Smooth muscle cell (in vitro differentiated cells): ENCODE measurements at regions not wholly inside any gene's neighbourhood (a gene's known extent, or its start where the extent isn't known, plus 50 kb on each side); places are given as distances from the start of the nearest gene placed in this dataset.

Experiments
- DNase-seq: peaks from one replicate; lab custom pipeline; 2025; ENCODE audit not compliant: unreplicated experiment; lab: John Stamatoyannopoulos, UW
- H2AFZ ChIP-seq: fragments of 200-600 bp; sonication (generic); 2 replicates; pipeline ENCODE4 v1.6.0; 2016; ENCODE audit warnings: antibody characterized with exemption, low read depth, mild to moderate bottlenecking
- H3F3A ChIP-seq: fragments of 200-600 bp; sonication (generic); 2 replicates; pipeline ENCODE4 v1.6.0; 2017; ENCODE audit warnings: antibody characterized with exemption, low read depth
- H3K27ac ChIP-seq: fragments of 200-600 bp; sonication (generic); 2 replicates; pipeline ENCODE4 v1.5.1; 2016; ENCODE audit warnings: low read depth, mild to moderate bottlenecking
- H3K27me3 ChIP-seq: fragments of 200-600 bp; sonication (generic); 2 replicates; pipeline ENCODE4 v1.6.1; 2016; ENCODE audit warnings: low read depth, mild to moderate bottlenecking
- H3K36me3 ChIP-seq: fragments of 200-600 bp; sonication (generic); 2 replicates; pipeline ENCODE4 v1.5.1; 2016; ENCODE audit warnings: low read depth
- H3K4me1 ChIP-seq: fragments of 200-600 bp; sonication (generic); 2 replicates; pipeline ENCODE4 v1.5.1; 2016; ENCODE audit warnings: low read depth
- H3K4me2 ChIP-seq: fragments of 200-600 bp; sonication (generic); 2 replicates; pipeline ENCODE4 v1.6.0; 2016; ENCODE audit warnings: mild to moderate bottlenecking
- H3K4me3 ChIP-seq: fragments of 200-600 bp; sonication (generic); 2 replicates; pipeline ENCODE4 v1.5.1; 2016; ENCODE audit warnings: mild to moderate bottlenecking
- H3K79me2 ChIP-seq: fragments of 200-600 bp; sonication (generic); 2 replicates; pipeline ENCODE4 v1.6.0; 2016; ENCODE audit warnings: low read depth, mild to moderate bottlenecking
- H3K9ac ChIP-seq: fragments of 200-600 bp; sonication (generic); 2 replicates; pipeline ENCODE4 v1.6.0; 2016; ENCODE audit warnings: low read depth
- H3K9me3 ChIP-seq: fragments of 200-600 bp; sonication (generic); replicated peaks from 2 replicates; pipeline ENCODE4 v1.5.1; 2016; ENCODE audit warnings: low read depth
- H4K20me1 ChIP-seq: fragments of 200-600 bp; sonication (generic); 2 replicates; pipeline ENCODE4 v1.6.0; 2016; ENCODE audit warnings: low read depth
- CTCF ChIP-seq: fragments of 200-600 bp; sonication (generic); IDR thresholded peaks from 2 replicates; pipeline ENCODE4 v1.5.1; 2017; ENCODE audit warnings: borderline replicate concordance, mild to moderate bottlenecking, antibody characterized with exemption; ENCODE audit not compliant: insufficient read depth, poor library complexity, severe bottlenecking
- WGBS: methylation state at CpG from one replicate; pipeline ENCODE4 v1.1.7; 2016; ENCODE audit warnings: low lambda C conversion rate; 5-methylcytosine and 5-hydroxymethylcytosine counted together

- no peak for TF ChIP-seq CTCF
- Histone ChIP-seq H2AFZ (no peak overlapping the region), H3K9ac (no peak overlapping the region), H3K79me2 (no peaks in the 10 kb centered on the region), H3K27ac (no peak overlapping the region), H3K27me3 (peaks cover 3% of the 10 kb centered on the region), H3K4me3 (no peak overlapping the region), H3K4me1 (peaks cover 11% of the 10 kb centered on the region), H4K20me1 (no peaks in the 10 kb centered on the region), H3K36me3 (no peaks in the 10 kb centered on the region), H3K9me3 (no peaks in the 10 kb centered on the region), H3K4me2 (no peak overlapping the region), H3F3A (no peaks in the 10 kb centered on the region)
- 75% methylated on average over 5 of the region's 5 CpGs for WGBS
- no peak for DNase-seq
These were observed 303.3 kb upstream of the DAB1 start for GRCh38 chr1:57727121-57727520.

GRCh38 chr1:57725318-57725717 lies 301.5 kb upstream of the DAB1 start:
- Histone ChIP-seq H3K4me2 (no peak overlapping the region), H3K9ac (no peak overlapping the region), H3K4me1 (peaks cover 11% of the 10 kb centered on the region), H3K27me3 (peaks cover 1% of the 10 kb centered on the region), H3K27ac (no peak overlapping the region), H3K9me3 (no peaks in the 10 kb centered on the region), H3K36me3 (no peaks in the 10 kb centered on the region), H2AFZ (no peak overlapping the region), H4K20me1 (no peaks in the 10 kb centered on the region), H3K79me2 (no peaks in the 10 kb centered on the region), H3K4me3 (no peak overlapping the region), H3F3A (no peaks in the 10 kb centered on the region)
- DNase-seq: no peak
- TF ChIP-seq CTCF: no peak
- WGBS: 76% methylated on average over 4 of the region's 4 CpGs

- no peak for DNase-seq
- H3K9ac ChIP-seq: no peak overlapping the region
- no peak overlapping the region for H3K27ac ChIP-seq
- H3K4me1 ChIP-seq: peaks cover 11% of the 10 kb centered on the region
- H3K27me3 ChIP-seq: no peaks in the 10 kb centered on the region
- H3K4me3 ChIP-seq: no peak overlapping the region
- no peak overlapping the region for H2AFZ ChIP-seq
- H3K4me2 ChIP-seq: no peak overlapping the region
- H3K36me3 ChIP-seq: no peaks in the 10 kb centered on the region
- no peak for TF ChIP-seq CTCF
- no peaks in the 10 kb centered on the region for H4K20me1 ChIP-seq
- H3K79me2 ChIP-seq: no peaks in the 10 kb centered on the region
- no peaks in the 10 kb centered on the region for H3F3A ChIP-seq
- H3K9me3 ChIP-seq: no peaks in the 10 kb centered on the region
- WGBS: 94% methylated on average over 1 of the region's 1 CpG
These were observed 300.7 kb upstream of the DAB1 start for GRCh38 chr1:57724535-57724934.

GRCh38 chr1:57722285-57722978 lies 298.6 kb upstream of the DAB1 start:
- no peak overlapping the region for H3K27ac ChIP-seq
- no peak overlapping the region for H3K4me2 ChIP-seq
- peaks cover 7% of the 10 kb centered on the region for H3K27me3 ChIP-seq
- H3K36me3 ChIP-seq: no peaks in the 10 kb centered on the region
- no peak for DNase-seq
- WGBS: 65% methylated on average over 4 of the region's 4 CpGs
- no peaks in the 10 kb centered on the region for H3K9me3 ChIP-seq
- H3K4me1 ChIP-seq: peaks cover 11% of the 10 kb centered on the region
- H2AFZ ChIP-seq: no peak overlapping the region
- no peaks in the 10 kb centered on the region for H3F3A ChIP-seq
- H3K79me2 ChIP-seq: no peaks in the 10 kb centered on the region
- TF ChIP-seq CTCF: no peak
- H3K4me3 ChIP-seq: no peak overlapping the region
- no peaks in the 10 kb centered on the region for H4K20me1 ChIP-seq
- no peak overlapping the region for H3K9ac ChIP-seq
